ENCODE measurements at regions not wholly inside any gene's neighbourhood (a gene's known extent, or its start where the extent isn't known, plus 50 kb on each side); places are given as distances from the start of the nearest gene placed in this dataset.

- TF ChIP-seq YY1 (IDR thresholded peaks at IDR 0.05; ENCODE audit: insufficient read depth, insufficient read length) = no peak
- TF ChIP-seq SUZ12 (IDR thresholded peaks at IDR 0.05; ENCODE audit: extremely low read depth, insufficient read depth, insufficient read length) = no peak
Measured at GRCh38 chr2:41101281-41101680, 649.4 kb upstream of the SLC8A1 start.

All from NT2/D1 (cell line).